Activated CD4-positive, alpha-beta memory T cell treated with anti-CD3 and anti-CD28 coated beads, Interleukin-2, amount 10 ng/mL, durations not matched to agents 7 days and 5 days (primary cell): ENCODE measurements at regions not wholly inside any gene's neighbourhood (a gene's known extent, or its start where the extent isn't known, plus 50 kb on each side); places are given as distances from the start of the nearest gene placed in this dataset.

Experiments
- CTCF ChIA-PET: fragments of 350-600 bp; sonication (Branson Sonifier 250); formaldehyde crosslinking; loops from one replicate; lab custom pipeline; 2021; ENCODE audit warnings: antibody characterized with exemption, inconsistent platforms; lab: Charles Lee
- POLR2A ChIA-PET: fragments of 350-600 bp; sonication (Branson Sonifier 250); formaldehyde crosslinking; loops from one replicate; lab custom pipeline; 2021; ENCODE audit warnings: antibody characterized with exemption; lab: Charles Lee
- DNase-seq: peaks from one replicate; pipeline ENCODE4 v3.0.0-alpha.2; 2020
- H3K27ac Mint-ChIP-seq: one replicate; pipeline ENCODE4 v1.8.0; 2021; ENCODE audit warnings: mild to moderate bottlenecking, mixed read lengths
- H3K27me3 Mint-ChIP-seq: one replicate; pipeline ENCODE4 v1.8.0; 2021; ENCODE audit warnings: mixed read lengths
- H3K36me3 Mint-ChIP-seq: one replicate; pipeline ENCODE4 v1.8.0; 2021; ENCODE audit warnings: low read depth, mixed read lengths
- H3K4me1 Mint-ChIP-seq: one replicate; pipeline ENCODE4 v1.8.0; 2021; ENCODE audit warnings: mixed read lengths
- H3K4me3 Mint-ChIP-seq: one replicate; pipeline ENCODE4 v1.8.0; 2021; ENCODE audit warnings: mild to moderate bottlenecking, mixed read lengths
- H3K9me3 Mint-ChIP-seq: one replicate; pipeline ENCODE4 v1.8.0; 2021; ENCODE audit warnings: mixed read lengths

GRCh38 chr4:146033149-146033548, 94.5 kb upstream of the ZNF827 start:
- DNase-seq, result no peak
- H3K4me3 Mint-ChIP-seq, result no peak overlapping the region
- H3K27ac Mint-ChIP-seq, result no peak overlapping the region
- POLR2A ChIA-PET, result no interaction called here
- CTCF ChIA-PET, result no interaction called here
- peaks cover 5% of the 10 kb centered on the region for H3K4me1 Mint-ChIP-seq
- H3K27me3 Mint-ChIP-seq, result peaks cover 8% of the 10 kb centered on the region
- H3K9me3 Mint-ChIP-seq, result peaks cover 2% of the 10 kb centered on the region
- H3K36me3 Mint-ChIP-seq, result no peaks in the 10 kb centered on the region

DNA sequence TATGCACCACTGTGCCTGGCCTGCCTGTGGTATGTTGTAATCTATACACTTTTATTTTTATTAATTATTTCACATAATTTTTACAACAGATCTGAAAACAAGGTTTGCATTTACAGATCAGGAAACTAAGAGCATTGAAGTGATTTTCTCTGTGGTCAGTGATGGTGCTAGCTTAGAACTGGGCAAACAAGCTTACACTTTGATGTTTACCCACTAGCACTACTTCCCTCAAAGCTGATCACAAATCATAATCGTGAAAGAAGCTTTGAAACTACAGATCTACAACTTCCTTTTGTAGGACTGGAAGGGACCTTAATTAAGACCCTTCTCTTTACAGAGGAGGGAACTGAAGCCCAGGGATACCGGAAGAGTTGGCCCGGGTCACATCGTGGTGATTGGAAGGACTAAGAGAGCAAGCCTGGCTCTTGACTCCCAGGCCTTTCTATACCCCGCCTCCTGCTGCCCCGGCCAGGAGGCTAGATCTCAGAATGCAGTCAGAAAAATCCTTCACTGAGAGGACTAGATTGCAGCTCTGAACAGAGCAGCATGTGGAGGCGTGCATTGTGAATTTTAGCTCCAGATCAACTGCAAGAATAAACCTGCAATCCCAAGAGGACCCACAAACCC, 93.7 kb upstream of the ZNF827 start:
- POLR2A ChIA-PET, result no interaction called here
- no peaks in the 10 kb centered on the region for H3K36me3 Mint-ChIP-seq
- peaks cover 2% of the 10 kb centered on the region for H3K9me3 Mint-ChIP-seq
- no peak overlapping the region for H3K4me3 Mint-ChIP-seq
- CTCF ChIA-PET, result no interaction called here
- no peak overlapping the region for H3K27ac Mint-ChIP-seq
- peaks cover 5% of the 10 kb centered on the region for H3K4me1 Mint-ChIP-seq
- no peak for DNase-seq
- peaks cover 11% of the 10 kb centered on the region for H3K27me3 Mint-ChIP-seq

DNA sequence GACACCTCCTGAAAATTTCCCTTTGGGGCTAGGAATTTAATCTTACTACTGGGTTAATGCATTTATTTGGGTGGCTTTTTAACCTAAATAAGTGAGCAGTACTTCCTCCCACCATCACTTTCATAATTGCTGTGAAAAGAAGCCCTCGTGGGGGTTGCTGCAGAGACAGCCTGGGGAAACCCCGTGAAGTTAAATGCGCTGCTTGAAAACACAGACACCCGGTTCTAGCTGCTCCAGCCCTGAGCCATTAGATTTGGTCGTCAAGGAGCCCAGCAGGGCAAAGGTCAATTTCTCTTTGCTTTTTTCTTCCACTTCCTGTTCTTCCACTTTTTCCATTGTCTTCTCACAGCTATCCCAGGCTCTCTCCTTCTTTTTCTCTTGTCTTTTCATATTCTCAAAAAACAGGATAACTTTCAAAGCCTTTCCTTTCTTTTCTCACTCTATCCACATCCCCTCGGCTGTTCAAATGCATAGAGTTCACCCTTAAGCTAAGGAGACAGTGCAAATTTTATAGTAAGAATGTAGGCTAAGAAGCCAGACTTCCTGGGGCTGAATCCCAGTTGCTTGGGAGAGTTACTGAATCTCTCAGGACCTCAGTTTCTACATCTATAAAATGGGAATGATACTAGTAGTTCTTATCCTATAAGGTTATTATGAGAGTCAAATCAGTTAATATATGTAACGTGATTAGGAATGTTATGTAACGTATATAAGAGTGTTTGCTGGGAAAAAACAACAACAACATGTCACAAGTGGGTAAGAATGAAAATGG, 91.5 kb upstream of the ZNF827 start:
- Mint-ChIP-seq H3K27ac (no peak overlapping the region), H3K4me3 (no peak overlapping the region), H3K27me3 (peaks cover 13% of the 10 kb centered on the region), H3K36me3 (no peaks in the 10 kb centered on the region), H3K9me3 (peaks cover 1% of the 10 kb centered on the region), H3K4me1 (peaks cover 5% of the 10 kb centered on the region)
- ChIA-PET CTCF (no interaction called here), POLR2A (no interaction called here)
- DNase-seq, result no peak

DNA sequence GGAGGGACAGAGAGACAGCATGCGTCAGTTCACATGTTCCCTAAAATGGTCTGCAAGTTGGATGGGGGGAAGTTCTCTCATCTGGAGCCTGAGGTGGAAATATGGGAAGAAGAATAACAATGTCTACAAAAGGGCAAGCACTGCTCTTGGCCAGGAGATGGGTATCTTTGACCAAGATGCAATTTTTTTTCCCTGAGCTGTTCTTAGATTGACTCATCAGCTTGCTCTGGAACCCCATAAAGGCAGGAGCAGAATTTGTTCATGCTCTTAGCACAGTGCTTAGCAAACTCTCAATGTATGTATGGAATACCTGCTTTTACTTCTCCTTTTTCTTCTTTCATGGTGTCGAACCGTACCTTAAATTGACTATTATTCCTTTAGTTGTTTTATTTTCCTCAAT, 90.5 kb upstream of the ZNF827 start:
- no peaks in the 10 kb centered on the region for H3K36me3 Mint-ChIP-seq
- ChIA-PET CTCF (interaction anchor here (0.7 kb wide), 1 partner anchor 577 kb away, joined by 3 read pairs; no protein-coding TSS in a partner anchor), POLR2A (no interaction called here)
- no peak overlapping the region for H3K4me3 Mint-ChIP-seq
- H3K9me3 Mint-ChIP-seq, result no peaks in the 10 kb centered on the region
- H3K27me3 Mint-ChIP-seq, result peaks cover 13% of the 10 kb centered on the region
- DNase-seq, result no peak
- H3K27ac Mint-ChIP-seq, result no peak overlapping the region
- H3K4me1 Mint-ChIP-seq, result peaks cover 5% of the 10 kb centered on the region

- Mint-ChIP-seq H3K4me3 (no peak overlapping the region), H3K4me1 (peaks cover 5% of the 10 kb centered on the region), H3K27me3 (peaks cover 11% of the 10 kb centered on the region), H3K9me3 (no peaks in the 10 kb centered on the region), H3K27ac (no peak overlapping the region), H3K36me3 (no peaks in the 10 kb centered on the region)
- DNase-seq, result no peak
- ChIA-PET POLR2A (no interaction called here), CTCF (no interaction called here)
These were observed 89.1 kb upstream of the ZNF827 start for GRCh38 chr4:146027761-146028160.

DNA sequence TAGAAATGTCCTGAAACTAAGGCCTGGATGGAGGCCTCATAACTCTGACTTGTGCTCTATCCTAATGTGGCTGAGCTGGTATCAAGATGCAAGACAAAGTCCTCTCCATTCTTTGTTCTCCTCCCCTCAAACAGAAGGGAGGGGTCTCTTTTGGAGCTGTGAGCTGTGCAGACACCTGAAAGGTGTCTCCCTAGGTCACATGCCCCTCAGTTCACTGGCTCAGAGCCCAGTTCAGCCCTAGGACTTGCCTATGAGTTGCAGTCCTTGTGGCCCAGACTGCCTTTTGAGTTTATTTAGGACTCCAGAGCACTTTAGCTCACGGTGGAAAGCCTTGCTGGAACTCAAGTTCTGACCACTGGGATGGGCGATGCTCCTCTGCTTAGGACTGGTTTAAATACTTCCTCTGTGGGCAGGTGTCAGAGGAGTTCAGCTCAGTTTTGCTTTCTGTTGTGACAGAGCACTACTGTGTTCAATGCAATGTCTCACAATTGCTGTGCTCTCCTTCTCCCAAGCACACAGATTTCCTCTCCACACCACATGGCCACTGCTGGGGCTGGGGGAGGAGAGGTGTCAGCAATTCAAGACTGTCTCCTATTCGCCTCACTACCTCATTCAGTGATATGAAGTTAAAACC, 84.8 kb upstream of the ZNF827 start:
- H3K9me3 Mint-ChIP-seq, result no peaks in the 10 kb centered on the region
- CTCF ChIA-PET, result no interaction called here
- H3K4me1 Mint-ChIP-seq, result no peaks in the 10 kb centered on the region
- H3K27me3 Mint-ChIP-seq, result peaks cover 14% of the 10 kb centered on the region
- DNase-seq, result no peak
- POLR2A ChIA-PET, result no interaction called here
- no peak overlapping the region for H3K4me3 Mint-ChIP-seq
- H3K36me3 Mint-ChIP-seq, result no peaks in the 10 kb centered on the region
- H3K27ac Mint-ChIP-seq, result no peak overlapping the region

GRCh38 chr4:146022541-146022940, 83.9 kb upstream of the ZNF827 start:
- no peak overlapping the region for H3K27ac Mint-ChIP-seq
- peaks cover 12% of the 10 kb centered on the region for H3K27me3 Mint-ChIP-seq
- no peaks in the 10 kb centered on the region for H3K36me3 Mint-ChIP-seq
- ChIA-PET CTCF (no interaction called here), POLR2A (no interaction called here)
- H3K4me1 Mint-ChIP-seq, result no peaks in the 10 kb centered on the region
- H3K4me3 Mint-ChIP-seq, result no peak overlapping the region
- no peak for DNase-seq
- H3K9me3 Mint-ChIP-seq, result no peaks in the 10 kb centered on the region

GRCh38 chr4:146018247-146018646, 79.6 kb upstream of the ZNF827 start:
- no peak for DNase-seq
- no peak overlapping the region for H3K4me3 Mint-ChIP-seq
- peaks cover 9% of the 10 kb centered on the region for H3K27me3 Mint-ChIP-seq
- H3K9me3 Mint-ChIP-seq, result no peaks in the 10 kb centered on the region
- no peaks in the 10 kb centered on the region for H3K4me1 Mint-ChIP-seq
- H3K36me3 Mint-ChIP-seq, result no peaks in the 10 kb centered on the region
- POLR2A ChIA-PET, result no interaction called here
- CTCF ChIA-PET, result no interaction called here
- no peak overlapping the region for H3K27ac Mint-ChIP-seq

- CTCF ChIA-PET, result no interaction called here
- H3K9me3 Mint-ChIP-seq, result peaks cover 7% of the 10 kb centered on the region
- H3K36me3 Mint-ChIP-seq, result peaks cover 4% of the 10 kb centered on the region
- peaks cover 7% of the 10 kb centered on the region for H3K27me3 Mint-ChIP-seq
- H3K27ac Mint-ChIP-seq, result no peak overlapping the region
- POLR2A ChIA-PET, result no interaction called here
- DNase-seq, result no peak
- H3K4me1 Mint-ChIP-seq, result no peaks in the 10 kb centered on the region
- no peak overlapping the region for H3K4me3 Mint-ChIP-seq
These were observed 66.1 kb upstream of the ZNF827 start for GRCh38 chr4:146004730-146005129.

DNA sequence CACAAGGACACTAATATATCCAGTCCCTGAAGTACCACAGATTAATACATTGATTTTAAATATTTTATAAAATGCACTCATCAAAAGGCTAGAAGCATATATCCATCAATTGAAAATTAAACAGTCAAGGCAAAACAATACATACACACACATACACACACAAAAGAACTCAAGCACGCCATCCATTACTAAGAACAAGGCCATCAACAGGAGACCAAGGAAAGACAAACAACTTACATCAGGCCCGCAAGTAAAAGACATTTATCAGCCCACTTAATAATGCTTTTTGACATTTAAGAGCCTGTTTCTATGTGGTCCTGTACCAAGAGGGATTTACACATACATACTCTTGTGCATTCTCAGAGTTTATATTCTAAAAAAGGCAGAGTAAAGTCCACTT, 50.0 kb upstream of the ZNF827 start:
- H3K27ac Mint-ChIP-seq, result no peak overlapping the region
- H3K9me3 Mint-ChIP-seq, result no peaks in the 10 kb centered on the region
- H3K4me1 Mint-ChIP-seq, result no peaks in the 10 kb centered on the region
- no peak for DNase-seq
- no peaks in the 10 kb centered on the region for H3K36me3 Mint-ChIP-seq
- POLR2A ChIA-PET, result no interaction called here
- H3K4me3 Mint-ChIP-seq, result no peak overlapping the region
- peaks cover 5% of the 10 kb centered on the region for H3K27me3 Mint-ChIP-seq
- CTCF ChIA-PET, result no interaction called here
